GM10266 (cell line): ENCODE measurements at regions not wholly inside any gene's neighbourhood (a gene's known extent, or its start where the extent isn't known, plus 50 kb on each side); places are given as distances from the start of the nearest gene placed in this dataset.

Experiments used
- DNase-seq: peaks from one replicate; pipeline ENCODE4 v3.0.0; 2012; ENCODE audit errors: extremely low spot score
- CTCF ChIP-seq: IDR thresholded peaks from 2 replicates; pipeline ENCODE4 v1.5.1; 2012; ENCODE audit warnings: mild to moderate bottlenecking, low read depth; ENCODE audit not compliant: control insufficient read depth, insufficient read depth; ENCODE audit errors: missing control alignments

GRCh38 chr10:14394179-14394578 is 63.5 kb upstream of the FRMD4A start:
- no peak for DNase-seq
- no peak for TF ChIP-seq CTCF

- DNase-seq, result no peak
Observed at GRCh38 chr10:14391342-14391741, 60.6 kb upstream of the FRMD4A start.

GRCh38 chr10:14389981-14390590 is 59.4 kb upstream of the FRMD4A start:
- DNase-seq, result peak; percentile 51
- no peak for TF ChIP-seq CTCF

More at GRCh38 chr10:14391342-14391741, 60.6 kb upstream of the FRMD4A start:
- TF ChIP-seq CTCF, result no peak

- no peak for TF ChIP-seq CTCF
- DNase-seq, result no peak
Observed at GRCh38 chr10:14385596-14386593, 55.2 kb upstream of the FRMD4A start.

- no peak for DNase-seq
- TF ChIP-seq CTCF, result no peak
Observed at GRCh38 chr10:14384915-14385314, 54.2 kb upstream of the FRMD4A start.

- no peak for DNase-seq
- no peak for TF ChIP-seq CTCF
Observed at GRCh38 chr10:14384116-14384730, 53.5 kb upstream of the FRMD4A start.
